A673 (cell line): ENCODE measurements at regions not wholly inside any gene's neighbourhood (a gene's known extent, or its start where the extent isn't known, plus 50 kb on each side); places are given as distances from the start of the nearest gene placed in this dataset.

Experiments
- BruUV-seq: library from RNA; stranded (reverse); fragments of 400-500 nt; replicated peaks from 2 replicates; lab custom pipeline; 2021; lab: Mats Ljungman, UMichigan
- CTCF ChIA-PET: fragments of 300-600 bp; sonication (Branson Sonifier 250); formaldehyde crosslinking; loops from one replicate; lab custom pipeline; 2022; ENCODE audit warnings: antibody characterized with exemption; lab: Charles Lee
- POLR2A ChIA-PET: fragments of 300-600 bp; sonication (Branson Sonifier 250); formaldehyde crosslinking; loops from one replicate; lab custom pipeline; 2022; ENCODE audit warnings: antibody characterized with exemption; ENCODE audit not compliant: low non-redundant PET; lab: Charles Lee
- DNase-seq: peaks from one replicate; pipeline ENCODE4 v3.0.0-alpha.2; 2015; ENCODE audit warnings: low spot score
- H3K27ac ChIP-seq: fragments of 200-600 bp; sonication (generic); 2 replicates; pipeline ENCODE4 v1.5.1; 2016; ENCODE audit warnings: mixed run types, low read depth, mild to moderate bottlenecking, mixed read lengths, antibody characterized with exemption, low read length; ENCODE audit not compliant: poor library complexity, severe bottlenecking
- H3K27me3 ChIP-seq: fragments of 200-600 bp; sonication (generic); replicated peaks from 2 replicates; pipeline ENCODE4 v1.6.1; 2017; ENCODE audit warnings: mixed run types, low read depth, mild to moderate bottlenecking, mixed read lengths, antibody characterized with exemption, low read length; ENCODE audit not compliant: insufficient read depth, poor library complexity
- H3K36me3 ChIP-seq: fragments of 200-600 bp; sonication (generic); 2 replicates; pipeline ENCODE4 v1.6.1; 2016; ENCODE audit warnings: mixed run types, mild to moderate bottlenecking, mixed read lengths, antibody characterized with exemption, low read length; ENCODE audit not compliant: insufficient read depth, poor library complexity, severe bottlenecking
- H3K4me1 ChIP-seq: fragments of 200-600 bp; sonication (generic); 2 replicates; pipeline ENCODE4 v1.6.1; 2017; ENCODE audit warnings: mixed run types, mild to moderate bottlenecking, mixed read lengths, antibody characterized with exemption, low read length; ENCODE audit not compliant: insufficient read depth, poor library complexity, severe bottlenecking
- H3K4me3 ChIP-seq: fragments of 200-600 bp; sonication (generic); 2 replicates; pipeline ENCODE4 v1.5.1; 2016; ENCODE audit warnings: low read depth, mixed run types, mild to moderate bottlenecking, mixed read lengths, low read length; ENCODE audit not compliant: poor library complexity, severe bottlenecking
- H3K9me3 ChIP-seq: fragments of 200-600 bp; sonication (generic); 2 replicates; pipeline ENCODE4 v1.6.1; 2016; ENCODE audit warnings: mixed run types, low read depth, mild to moderate bottlenecking, mixed read lengths, antibody characterized with exemption, low read length; ENCODE audit not compliant: poor library complexity, severe bottlenecking
- CTCF ChIP-seq: fragments of 300-800, 200-600 bp; sonication (generic); conservative IDR thresholded peaks from 2 replicates; pipeline ENCODE4 v1.5.1; 2017; ENCODE audit warnings: low read depth, mild to moderate bottlenecking, antibody characterized with exemption, low read length, moderate library complexity, mixed read lengths
- EZH2 ChIP-seq: fragments of 200-600 bp; sonication (generic); IDR thresholded peaks from 2 replicates; pipeline ENCODE4 v1.6.1; 2017; ENCODE audit warnings: borderline replicate concordance, low read depth, mild to moderate bottlenecking, mixed read lengths, antibody characterized with exemption, low read length; ENCODE audit not compliant: poor library complexity, severe bottlenecking
- intact Hi-C: fragments of 100-400 bp; cut with micrococcal nuclease; formaldehyde crosslinking; loops from one replicate; pipeline ENCODE4 v1.10.0; 2022; ENCODE audit not compliant: unreplicated experiment

DNA sequence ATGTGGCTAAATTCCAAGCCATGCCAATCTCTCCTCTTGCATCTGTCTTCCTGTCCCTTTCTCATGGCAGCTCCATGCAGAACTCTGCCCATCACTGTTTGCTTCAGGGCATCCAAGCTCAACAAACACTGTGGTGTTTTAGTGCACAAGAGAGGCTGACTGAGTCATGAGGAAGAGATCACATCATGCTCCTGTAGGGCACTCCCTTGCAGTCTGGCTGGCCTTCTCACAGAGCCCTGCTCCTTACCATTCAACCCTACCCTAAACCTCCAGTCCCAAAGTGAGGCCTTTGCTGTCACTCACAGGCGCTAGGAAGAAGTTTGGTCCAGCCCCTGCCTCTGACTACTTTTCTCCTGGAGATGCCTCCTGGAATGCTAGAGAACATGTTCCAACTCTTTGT is 194.0 kb downstream of the LRATD1 start:
- Histone ChIP-seq H3K4me1 (no peaks in the 10 kb centered on the region), H3K27me3 (peaks cover 3% of the 10 kb centered on the region), H3K36me3 (no peaks in the 10 kb centered on the region), H3K4me3 (no peak overlapping the region), H3K27ac (no peak overlapping the region), H3K9me3 (no peaks in the 10 kb centered on the region)
- no TSS peak for BruUV-seq
- DNase-seq: no peak
- no peak for TF ChIP-seq CTCF
- no peak for TF ChIP-seq EZH2
- CTCF ChIA-PET: no interaction called here
- POLR2A ChIA-PET: no interaction called here
- intact Hi-C loops: no loop called here

DNA sequence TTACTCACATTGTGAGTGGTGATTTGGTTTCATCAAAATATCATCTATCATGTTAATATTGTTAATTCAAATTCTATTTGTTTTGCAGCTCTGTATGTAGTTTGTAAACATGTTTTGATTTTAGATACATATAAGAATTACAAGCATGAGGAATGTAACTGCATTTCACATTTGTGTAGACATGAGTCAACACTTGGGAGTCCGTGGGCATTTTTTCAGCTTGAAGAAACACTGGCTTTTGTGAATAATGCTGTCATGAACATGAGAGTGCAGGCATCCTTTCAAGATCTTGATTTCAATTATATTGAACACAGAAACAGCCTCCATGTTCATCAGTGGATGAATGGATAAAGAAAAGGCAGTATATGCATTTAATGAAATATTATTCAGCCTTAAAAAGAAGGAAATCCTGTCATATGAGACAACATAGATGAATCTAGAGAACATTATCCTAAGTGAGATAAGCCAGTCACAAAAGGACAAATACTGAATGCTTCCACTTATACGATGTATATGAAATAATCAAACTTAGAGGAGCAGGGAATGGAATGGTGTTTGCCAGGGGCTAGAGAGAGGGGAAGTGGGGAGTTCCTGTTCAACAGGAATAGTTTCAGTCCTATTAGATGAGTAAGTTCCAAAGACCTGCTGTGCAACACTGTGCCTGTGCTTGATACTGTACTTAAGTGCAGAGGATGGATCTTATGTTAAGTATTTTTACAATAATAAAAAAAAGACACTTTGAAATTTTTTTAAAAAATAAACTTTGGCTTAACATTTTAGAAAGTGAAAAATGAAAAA is 194.9 kb downstream of the LRATD1 start:
- peaks cover 3% of the 10 kb centered on the region for H3K27me3 ChIP-seq
- H3K4me1 ChIP-seq: no peaks in the 10 kb centered on the region
- TF ChIP-seq CTCF (no peak), EZH2 (no peak)
- no TSS peak for BruUV-seq
- CTCF ChIA-PET: no interaction called here
- intact Hi-C loops: no loop called here
- H3K27ac ChIP-seq: no peak overlapping the region
- no peaks in the 10 kb centered on the region for H3K9me3 ChIP-seq
- H3K36me3 ChIP-seq: no peaks in the 10 kb centered on the region
- no peak for DNase-seq
- H3K4me3 ChIP-seq: no peak overlapping the region
- POLR2A ChIA-PET: no interaction called here

- BruUV-seq: no TSS peak
- intact Hi-C loops: no loop called here
- no peak overlapping the region for H3K4me3 ChIP-seq
- H3K36me3 ChIP-seq: no peaks in the 10 kb centered on the region
- ChIA-PET CTCF (no interaction called here), POLR2A (no interaction called here)
- no peaks in the 10 kb centered on the region for H3K4me1 ChIP-seq
- DNase-seq: no peak
- peaks cover 2% of the 10 kb centered on the region for H3K27me3 ChIP-seq
- TF ChIP-seq EZH2 (no peak), CTCF (no peak)
- H3K9me3 ChIP-seq: no peaks in the 10 kb centered on the region
- H3K27ac ChIP-seq: no peak overlapping the region
Measured at GRCh38 chr2:14828223-14828622, 195.7 kb downstream of the LRATD1 start.
